GM23338 (cell line): ENCODE measurements at regions not wholly inside any gene's neighbourhood (a gene's known extent, or its start where the extent isn't known, plus 50 kb on each side); places are given as distances from the start of the nearest gene placed in this dataset.

ENCODE experiments used
- ATAC-seq: fragments of 200-7000 bp; cut with Tn5 transposase; 3 replicates; pipeline ENCODE4 v1.9.1; 2020
- DNase-seq: peaks from one replicate; pipeline ENCODE4 v3.0.0-alpha.2; 2015; ENCODE audit warnings: low spot score
- H2AFZ ChIP-seq: fragments of 200-600 bp; sonication (generic); 2 replicates; pipeline ENCODE4 v1.8.0; 2016; ENCODE audit warnings: antibody characterized with exemption, mild to moderate bottlenecking, moderate library complexity
- H3F3A ChIP-seq: fragments of 200-600 bp; sonication (generic); replicated peaks from 2 replicates; pipeline ENCODE4 v1.8.0; 2017; ENCODE audit warnings: antibody characterized with exemption, mixed run types, low read depth
- H3K27ac ChIP-seq: fragments of 200-600 bp; sonication (generic); 2 replicates; pipeline ENCODE4 v1.6.1; 2016; ENCODE audit warnings: low read depth
- H3K27me3 ChIP-seq: fragments of 200-600 bp; sonication (generic); 2 replicates; pipeline ENCODE4 v1.8.0; 2016; ENCODE audit warnings: mild to moderate bottlenecking, mixed run types, moderate library complexity; ENCODE audit not compliant: insufficient read depth
- H3K36me3 ChIP-seq: fragments of 200-600 bp; sonication (generic); 2 replicates; pipeline ENCODE4 v1.8.0; 2016; ENCODE audit warnings: mild to moderate bottlenecking; ENCODE audit not compliant: insufficient read depth
- H3K4me1 ChIP-seq: fragments of 200-600 bp; sonication (generic); 2 replicates; pipeline ENCODE4 v1.8.0; 2016; ENCODE audit warnings: mild to moderate bottlenecking, moderate library complexity; ENCODE audit not compliant: insufficient read depth
- H3K4me2 ChIP-seq: fragments of 200-600 bp; sonication (generic); 2 replicates; pipeline ENCODE4 v1.7.1; 2017; ENCODE audit warnings: mixed run types
- H3K4me3 ChIP-seq: fragments of 200-600 bp; sonication (generic); 2 replicates; pipeline ENCODE4 v1.6.1; 2016; ENCODE audit warnings: mixed run types
- H3K79me2 ChIP-seq: fragments of 200-600 bp; sonication (generic); replicated peaks from 2 replicates; pipeline ENCODE4 v1.8.0; 2017; ENCODE audit warnings: mild to moderate bottlenecking; ENCODE audit not compliant: insufficient read depth
- H3K9me2 ChIP-seq: fragments of 200-600 bp; sonication (generic); 2 replicates; pipeline ENCODE4 v1.8.0; 2017; ENCODE audit not compliant: insufficient read depth
- H4K20me1 ChIP-seq: fragments of 200-600 bp; sonication (generic); replicated peaks from 2 replicates; pipeline ENCODE4 v1.8.0; 2017; ENCODE audit warnings: mild to moderate bottlenecking; ENCODE audit not compliant: insufficient read depth
- H3K27ac Mint-ChIP-seq: 2 replicates; pipeline ENCODE4 v1.8.0; 2020; ENCODE audit warnings: inconsistent platforms, mild to moderate bottlenecking, moderate library complexity, mixed read lengths
- H3K27me3 Mint-ChIP-seq: 3 replicates; pipeline ENCODE4 v1.8.0; 2022; ENCODE audit warnings: low read depth, mild to moderate bottlenecking, moderate library complexity, mixed read lengths, inconsistent platforms; ENCODE audit not compliant: insufficient read depth, poor library complexity
- H3K36me3 Mint-ChIP-seq: 3 replicates; pipeline ENCODE4 v1.8.0; 2021; ENCODE audit warnings: low read depth, mild to moderate bottlenecking, inconsistent platforms, moderate library complexity, mixed read lengths
- H3K4me1 Mint-ChIP-seq: 3 replicates; pipeline ENCODE4 v1.8.0; 2020; ENCODE audit warnings: mild to moderate bottlenecking, inconsistent platforms, mixed read lengths
- H3K4me3 Mint-ChIP-seq: 3 replicates; pipeline ENCODE4 v1.8.0; 2021; ENCODE audit warnings: moderate library complexity, mild to moderate bottlenecking, inconsistent platforms, mixed read lengths
- H3K9me3 Mint-ChIP-seq: 3 replicates; pipeline ENCODE4 v1.8.0; 2020; ENCODE audit warnings: moderate library complexity, mild to moderate bottlenecking, inconsistent platforms, mixed read lengths
- CREB1 ChIP-seq: fragments of 250-450 bp; sonication (Bioruptor Pico); IDR thresholded peaks from 2 replicates; pipeline ENCODE4 v1.5.0; 2020; ENCODE audit warnings: low read depth, mild to moderate bottlenecking, moderate library complexity
- CTCF ChIP-seq, 2 experiments: fragments of 200-600 bp in 1 of 2; sonication (generic) in 1 of 2; conservative IDR thresholded peaks; 2 replicates each; pipeline versions ENCODE4 v1.5.1 to v1.6.1; 2016 to 2017; ENCODE audit warnings: antibody characterized with exemption in 2 of 2, low read depth in 2 of 2, mild to moderate bottlenecking in 2 of 2, moderate library complexity in 1 of 2
- EZH2 ChIP-seq: fragments of 200-600 bp; sonication (generic); IDR thresholded peaks from one replicate; pipeline ENCODE4 v1.8.0; 2017; ENCODE audit warnings: antibody characterized with exemption, mild to moderate bottlenecking, low read depth; ENCODE audit not compliant: unreplicated experiment
- EZH2phosphoT487 ChIP-seq: fragments of 200-600 bp; sonication (generic); IDR thresholded peaks from one replicate; pipeline ENCODE4 v1.8.1; 2018; ENCODE audit warnings: antibody characterized with exemption; ENCODE audit not compliant: unreplicated experiment
- POLR2AphosphoS5 ChIP-seq: IDR thresholded peaks from 2 replicates; pipeline ENCODE4 v1.6.1; 2016; ENCODE audit warnings: antibody characterized with exemption, low read depth
- REST ChIP-seq: IDR thresholded peaks from one replicate; pipeline ENCODE4 v1.6.1; 2018; ENCODE audit warnings: antibody characterized with exemption; ENCODE audit not compliant: unreplicated experiment
- STAT1 ChIP-seq: IDR thresholded peaks from one replicate; pipeline ENCODE4 v1.6.1; 2016; ENCODE audit warnings: antibody characterized with exemption; ENCODE audit not compliant: unreplicated experiment

- Histone ChIP-seq H3K4me3 (no peak overlapping the region), H3K27ac (no peak overlapping the region), H4K20me1 (no peaks in the 10 kb centered on the region), H3K27me3 (no peaks in the 10 kb centered on the region), H2AFZ (no peak overlapping the region), H3K4me1 (no peaks in the 10 kb centered on the region), H3K4me2 (no peak overlapping the region), H3K9me2 (no peaks in the 10 kb centered on the region; the same call in 1 of the 2 replicates), H3F3A (no peaks in the 10 kb centered on the region), H3K79me2 (no peaks in the 10 kb centered on the region), H3K36me3 (no peaks in the 10 kb centered on the region)
- Mint-ChIP-seq H3K4me3 (no peak overlapping the region), H3K27me3 (peaks cover 2% of the 10 kb centered on the region), H3K27ac (no peak overlapping the region), H3K36me3 (no peaks in the 10 kb centered on the region), H3K9me3 (no peaks in the 10 kb centered on the region), H3K4me1 (no peaks in the 10 kb centered on the region; the same call in 2 of the 3 replicates)
- ATAC-seq, result no peak
- TF ChIP-seq POLR2AphosphoS5 (no peak), REST (no peak)
- no peak for DNase-seq
Observed at GRCh38 chr2:16368951-16369350, 296.7 kb downstream of the CYRIA start.

- Mint-ChIP-seq H3K36me3 (no peaks in the 10 kb centered on the region), H3K27me3 (peaks cover 2% of the 10 kb centered on the region), H3K9me3 (no peaks in the 10 kb centered on the region), H3K4me3 (no peak overlapping the region), H3K27ac (no peak overlapping the region), H3K4me1 (no peaks in the 10 kb centered on the region; the same call in 2 of the 3 replicates)
- DNase-seq (no peak), ATAC-seq (no peak)
- H4K20me1 ChIP-seq, result no peaks in the 10 kb centered on the region
- H3K27ac ChIP-seq, result no peak overlapping the region
- H3K36me3 ChIP-seq, result no peaks in the 10 kb centered on the region
- no peak for TF ChIP-seq STAT1
- TF ChIP-seq EZH2, result no peak
- TF ChIP-seq CREB1 (CRISPR knock-in tag), result no peak
- no peak for TF ChIP-seq EZH2phosphoT487
- H3K79me2 ChIP-seq, result no peaks in the 10 kb centered on the region
- H3K4me2 ChIP-seq, result no peak overlapping the region
- H3K27me3 ChIP-seq, result no peaks in the 10 kb centered on the region
- H3K9me2 ChIP-seq, result no peaks in the 10 kb centered on the region; the same call in 1 of the 2 replicates
- H3F3A ChIP-seq, result no peaks in the 10 kb centered on the region
- no peak overlapping the region for H3K4me3 ChIP-seq
- H2AFZ ChIP-seq, result no peak overlapping the region
- H3K4me1 ChIP-seq, result no peaks in the 10 kb centered on the region
Observed at GRCh38 chr2:16368328-16368727, 297.3 kb downstream of the CYRIA start.

- H3K9me3 Mint-ChIP-seq, result no peaks in the 10 kb centered on the region
- DNase-seq, result no peak
- H3K4me3 ChIP-seq, result no peak overlapping the region
- no peak overlapping the region for H3K4me2 ChIP-seq
- no peaks in the 10 kb centered on the region for H3K36me3 ChIP-seq
- no peaks in the 10 kb centered on the region; the same call in 2 of the 3 replicates for H3K4me1 Mint-ChIP-seq
- no peaks in the 10 kb centered on the region for H3K27me3 ChIP-seq
- H4K20me1 ChIP-seq, result no peaks in the 10 kb centered on the region
- ATAC-seq, result no peak
- H3K27ac Mint-ChIP-seq, result no peak overlapping the region
- no peak overlapping the region for H3K27ac ChIP-seq
- no peak overlapping the region for H3K4me3 Mint-ChIP-seq
- no peak overlapping the region for H2AFZ ChIP-seq
- peaks cover 2% of the 10 kb centered on the region for H3K27me3 Mint-ChIP-seq
- no peaks in the 10 kb centered on the region for H3K79me2 ChIP-seq
- no peaks in the 10 kb centered on the region for H3K9me2 ChIP-seq
- H3K4me1 ChIP-seq, result no peaks in the 10 kb centered on the region
- H3F3A ChIP-seq, result no peaks in the 10 kb centered on the region
- TF ChIP-seq CTCF (conservative IDR thresholded peaks at IDR 0.05; ENCODE audit: low read depth in 2 of 2) (0 out of 4 replicates have a peak, but pooled peaks of 1 of the 2 experiments have one; percentile 5), STAT1 (no peak)
- H3K36me3 Mint-ChIP-seq, result no peaks in the 10 kb centered on the region
Observed at GRCh38 chr2:16365366-16365765, 300.3 kb downstream of the CYRIA start.
